Activated naive CD8-positive, alpha-beta T cell treated with anti-CD3 and anti-CD28 coated beads, Interleukin-2, amount 50 U/mL, for 16 hours (primary cell): ENCODE measurements at regions not wholly inside any gene's neighbourhood (a gene's known extent, or its start where the extent isn't known, plus 50 kb on each side); places are given as distances from the start of the nearest gene placed in this dataset.
"Not testable (repeated sequence)": the region's sequence is repeated elsewhere in the genome, so short reads cannot be mapped to it uniquely, and the experiment has no call there.

Experiments used
- DNase-seq: peaks from one replicate; pipeline ENCODE4 v3.0.0-alpha.2; 2020; ENCODE audit warnings: low read depth, low spot score

DNA sequence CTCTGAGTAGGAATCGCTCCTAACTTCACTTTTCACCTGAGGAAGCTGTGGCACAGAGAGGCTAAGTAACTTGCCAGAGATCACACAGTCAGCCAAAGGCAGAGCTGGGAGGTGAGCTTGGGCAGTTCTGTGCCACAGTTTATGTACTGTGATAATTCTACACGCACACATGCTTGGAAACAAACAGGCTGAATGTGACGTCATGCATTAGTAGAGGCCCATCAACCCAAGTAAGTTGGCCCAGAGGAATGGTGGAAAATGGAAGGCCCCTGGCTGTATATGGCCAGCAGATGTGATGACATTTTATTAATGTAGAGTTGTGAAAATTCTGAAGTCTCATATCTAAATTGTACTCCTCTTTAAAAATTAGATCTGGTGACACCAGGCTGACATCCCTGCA lies 394.0 kb downstream of the MIAT start:
- no peak for DNase-seq

DNA sequence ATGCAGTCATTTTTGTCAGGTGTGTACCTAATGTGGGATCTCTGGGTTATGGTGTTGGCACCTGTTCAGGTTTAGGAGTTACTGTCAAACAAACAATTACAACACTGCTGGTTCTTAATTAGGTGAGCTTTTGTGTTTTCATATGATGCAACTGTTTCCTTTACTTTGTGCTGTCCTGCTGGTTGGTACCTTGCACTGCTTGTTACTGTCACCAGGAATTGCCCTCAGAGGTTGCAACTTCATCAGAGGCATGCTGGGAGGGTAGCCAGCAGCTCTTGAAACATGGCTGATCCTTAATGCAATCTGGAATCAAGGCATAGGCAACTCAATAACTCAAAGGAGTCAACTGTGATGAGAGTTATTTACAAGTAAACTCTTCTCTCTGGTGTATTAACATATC lies 400.3 kb downstream of the MIAT start:
- DNase-seq: no peak

DNA sequence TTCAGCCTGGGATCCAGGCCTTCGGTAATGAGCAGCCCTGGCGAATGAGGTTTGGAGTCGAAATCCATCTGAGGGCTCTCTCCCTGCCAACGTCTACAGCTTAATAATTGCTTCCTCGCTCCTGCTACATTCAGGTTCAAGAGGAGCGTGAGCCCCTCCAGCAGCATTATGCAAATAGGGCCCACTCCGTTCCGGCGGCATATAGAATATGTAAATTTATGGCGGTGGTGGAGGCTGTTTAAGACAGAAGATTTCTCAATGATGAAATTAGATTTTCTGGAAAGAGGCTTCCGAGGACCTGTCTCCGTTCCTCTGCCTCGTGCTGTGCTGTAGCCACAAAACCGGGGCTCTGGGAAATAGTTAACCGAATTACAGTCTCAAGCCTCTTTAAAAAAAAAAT lies 402.8 kb downstream of the MIAT start:
- no peak for DNase-seq

DNA sequence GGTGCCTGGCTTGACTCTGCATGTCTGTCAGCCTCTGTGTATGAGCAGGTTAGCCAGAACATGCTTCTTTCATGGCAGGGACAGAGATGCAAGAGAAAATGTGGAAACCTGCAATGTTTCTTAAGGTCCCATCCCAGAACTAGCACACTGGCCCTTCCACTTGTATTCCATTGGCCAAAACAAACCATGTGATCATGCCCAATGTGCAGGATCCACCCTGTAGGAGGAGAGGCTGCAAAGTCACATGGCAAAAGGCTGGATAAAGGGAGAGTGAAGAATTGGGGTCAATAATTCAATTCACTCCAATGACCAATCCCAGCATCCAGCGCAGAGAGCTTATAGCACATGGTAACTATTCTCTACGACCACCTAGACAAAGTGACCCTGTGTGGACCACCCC lies 405.5 kb downstream of the MIAT start:
- DNase-seq: no peak

DNA sequence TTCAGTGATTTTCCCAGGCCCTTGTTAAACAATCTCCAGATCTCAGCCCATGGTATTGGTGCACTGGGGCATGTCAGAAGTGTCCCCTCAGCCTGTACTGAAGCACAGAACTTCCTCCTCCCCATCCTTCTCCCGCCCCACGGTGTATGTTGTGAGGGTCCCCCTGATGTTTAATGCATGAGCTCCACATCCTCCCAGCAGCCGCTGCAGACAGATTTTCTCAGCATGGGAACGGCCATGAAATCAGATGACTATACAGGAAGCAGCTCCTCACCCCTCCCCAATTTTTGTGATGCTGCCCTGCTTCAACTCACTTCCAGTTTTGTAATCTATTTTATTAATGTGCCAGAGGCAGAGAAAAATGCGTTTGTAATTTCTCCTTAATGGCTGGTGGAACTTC lies 406.0 kb downstream of the MIAT start:
- no peak for DNase-seq

DNA sequence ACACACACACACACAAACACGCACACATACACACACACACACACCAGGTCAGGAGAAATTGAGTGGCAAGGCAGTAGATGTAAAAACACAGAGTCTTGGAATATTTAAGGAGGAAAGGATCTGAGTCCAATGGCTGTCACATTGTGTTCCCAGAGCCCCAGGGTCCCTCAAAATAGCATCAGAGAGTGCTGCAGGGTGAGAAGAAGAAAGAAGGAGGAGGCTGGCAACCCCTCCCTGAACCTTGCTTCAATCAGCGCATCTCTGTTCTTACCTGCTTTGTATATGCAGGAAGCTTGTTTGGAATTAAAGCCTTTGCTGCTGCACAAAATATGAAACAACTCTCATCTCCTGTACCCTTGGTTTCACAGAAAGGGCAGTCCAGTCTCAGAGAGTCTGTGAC lies 406.5 kb downstream of the MIAT start:
- no peak for DNase-seq

DNA sequence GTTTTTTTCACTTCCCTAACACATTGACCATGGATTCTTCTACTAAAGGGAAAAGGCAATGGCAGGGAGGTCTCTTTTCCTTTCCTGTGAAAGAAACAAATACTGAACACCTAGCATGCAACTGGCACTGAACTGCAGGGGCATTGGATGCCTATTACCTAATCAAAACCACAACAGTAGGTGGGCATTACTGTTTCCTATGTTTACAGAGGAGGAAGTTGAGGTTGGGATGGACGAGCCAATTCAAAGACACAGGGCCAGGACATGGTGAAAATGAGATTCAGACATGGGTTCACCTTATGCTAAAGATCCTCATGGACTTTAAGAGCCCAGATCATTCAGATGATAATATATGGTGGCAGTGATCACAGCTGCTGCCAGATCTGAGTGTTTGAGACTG lies 407.0 kb downstream of the MIAT start:
- DNase-seq: no peak

DNA sequence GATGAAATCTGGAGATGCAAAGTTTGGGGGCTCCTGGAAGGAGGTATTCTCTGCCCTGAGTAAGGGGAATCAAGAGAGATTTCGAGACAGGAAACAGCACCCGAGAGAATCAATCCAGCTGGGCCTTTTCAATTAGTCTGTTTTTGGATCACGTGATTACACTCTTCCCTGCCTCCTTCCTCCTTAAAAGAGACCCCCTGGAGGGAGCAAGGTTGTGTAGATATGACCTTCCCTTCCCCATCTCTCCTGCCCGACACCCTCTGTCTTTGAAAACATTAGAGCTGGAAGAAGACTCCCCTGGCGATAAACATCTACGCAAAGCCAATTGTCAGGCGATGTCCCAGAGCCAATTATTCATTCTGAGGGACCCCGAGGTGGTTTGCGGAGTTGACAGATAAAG lies 407.9 kb downstream of the MIAT start:
- DNase-seq: no peak

DNA sequence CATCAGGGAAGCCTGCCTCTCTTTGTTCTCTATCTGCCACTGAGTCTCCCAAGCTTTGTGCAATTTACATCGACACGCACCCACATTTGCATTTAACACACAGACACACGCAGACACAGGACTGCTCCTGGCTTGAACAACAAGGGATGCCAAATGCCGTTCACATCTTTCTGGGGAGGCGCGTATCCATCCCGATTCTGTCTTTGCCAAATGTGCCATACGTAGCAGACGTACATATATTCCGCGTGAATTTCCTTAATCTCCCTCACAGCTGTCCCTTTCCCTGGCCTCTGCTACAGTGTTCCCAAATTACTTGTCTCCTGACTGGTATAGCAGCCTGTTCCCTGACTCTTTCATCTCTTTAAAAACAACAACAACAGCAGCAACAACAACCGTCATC lies 409.5 kb downstream of the MIAT start:
- no peak for DNase-seq

DNA sequence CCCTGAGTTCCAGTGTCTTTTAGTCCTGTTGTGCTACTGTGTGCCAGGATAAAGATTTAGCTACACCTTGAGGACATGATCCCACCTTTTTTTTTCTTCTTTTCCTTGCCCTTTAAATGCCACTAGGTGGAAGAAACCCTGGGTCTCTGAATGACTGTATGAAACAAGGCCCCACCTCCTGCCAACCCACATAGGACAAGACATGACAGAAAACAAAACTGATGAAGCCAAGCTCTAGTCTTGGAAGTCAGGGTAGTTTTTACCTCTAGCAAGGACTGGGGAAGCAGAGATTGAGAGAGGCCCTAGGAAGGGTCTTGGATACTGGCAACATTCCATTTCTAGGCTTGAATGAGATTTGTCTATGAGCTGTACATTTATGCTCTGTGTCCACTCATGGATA lies 410.7 kb downstream of the MIAT start:
- no peak for DNase-seq

DNA sequence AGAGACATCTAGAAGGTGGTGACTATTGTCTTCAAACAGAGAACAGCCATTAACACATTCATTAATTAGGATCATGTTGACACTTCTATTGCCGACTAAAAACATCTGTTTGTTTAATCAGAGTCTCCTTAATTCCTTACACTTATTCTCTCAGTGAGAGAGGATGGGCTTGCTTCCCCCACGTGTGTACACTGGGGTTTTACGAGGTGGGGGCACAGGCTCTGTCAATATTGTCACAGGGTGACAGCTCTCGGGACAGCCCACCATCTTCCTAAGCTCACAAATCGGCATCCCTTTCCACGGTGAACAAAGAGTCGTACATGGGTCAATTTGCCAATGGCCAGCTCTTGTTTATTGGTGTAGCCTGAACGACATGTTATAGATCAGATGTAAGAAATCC lies 413.2 kb downstream of the MIAT start:
- no peak for DNase-seq

DNA sequence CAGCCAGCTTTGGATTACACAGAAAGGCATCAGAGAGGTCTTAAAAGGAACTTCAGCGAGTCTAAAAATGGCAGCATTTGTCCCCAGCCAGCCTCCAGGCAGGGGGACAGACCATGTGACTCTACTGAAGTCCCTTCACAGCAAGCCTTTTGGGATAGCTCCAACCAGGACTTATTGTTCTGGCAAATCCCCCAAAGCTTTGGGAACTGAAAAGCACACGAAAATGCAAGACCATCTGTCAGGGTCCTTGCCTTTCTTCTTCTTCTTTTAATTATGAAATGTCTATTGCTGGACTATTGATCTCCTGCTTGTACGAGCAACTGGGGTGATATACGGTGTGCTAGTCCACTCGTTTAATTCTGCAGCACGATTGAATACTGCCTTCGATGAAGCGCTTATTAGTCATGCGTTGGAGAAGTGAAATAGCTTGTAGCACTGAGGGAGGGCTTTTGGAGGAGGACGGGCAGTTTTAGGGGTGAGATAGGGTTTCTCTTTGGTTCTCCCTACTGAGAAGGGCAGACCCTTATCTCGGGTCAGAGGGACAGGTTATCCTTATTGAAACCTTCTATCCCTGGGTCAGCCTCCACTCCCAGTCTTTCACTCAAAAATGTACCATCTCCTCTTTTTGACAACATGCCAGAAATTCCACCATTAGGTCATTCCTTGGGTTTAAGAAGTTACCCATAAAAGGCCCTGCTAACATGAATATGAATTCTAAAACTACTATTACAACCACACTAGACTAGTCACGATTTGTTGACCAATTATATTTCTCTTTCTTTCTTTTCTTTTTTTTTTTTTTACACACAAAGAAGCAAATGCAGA lies 416.4 kb downstream of the MIAT start:
- DNase-seq: no peak

DNA sequence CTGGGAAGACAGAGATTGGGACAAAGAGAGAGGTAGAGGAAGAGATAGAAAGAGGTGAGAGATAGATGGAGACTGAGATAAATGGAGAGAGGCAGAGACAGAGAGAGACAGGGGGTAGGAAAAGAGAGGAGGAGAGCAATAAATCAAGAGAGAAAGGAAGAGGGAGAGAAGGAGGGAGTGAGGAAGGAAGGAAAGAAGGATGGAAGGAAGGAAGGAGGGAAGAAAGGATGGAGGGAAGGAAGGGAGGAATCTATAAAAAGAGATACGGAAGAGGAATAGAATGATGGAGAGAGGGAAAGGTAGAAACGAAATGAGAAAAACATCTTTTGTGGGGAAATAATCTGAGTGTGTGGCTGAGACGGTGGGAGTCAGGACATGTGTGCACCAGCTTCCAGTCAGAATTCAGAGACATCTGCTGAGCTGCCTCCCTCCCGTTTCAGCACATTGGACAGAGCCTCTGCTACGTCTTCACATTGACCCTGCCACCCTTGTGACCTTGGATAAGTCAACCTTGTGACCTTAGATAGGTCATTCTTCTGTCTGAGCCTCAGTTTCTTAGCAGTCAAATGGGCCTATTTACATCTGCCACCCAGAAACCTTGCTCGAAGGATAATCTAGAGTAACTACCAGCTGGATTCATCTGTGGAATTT lies 417.8 kb downstream of the MIAT start:
- no peak for DNase-seq

DNA sequence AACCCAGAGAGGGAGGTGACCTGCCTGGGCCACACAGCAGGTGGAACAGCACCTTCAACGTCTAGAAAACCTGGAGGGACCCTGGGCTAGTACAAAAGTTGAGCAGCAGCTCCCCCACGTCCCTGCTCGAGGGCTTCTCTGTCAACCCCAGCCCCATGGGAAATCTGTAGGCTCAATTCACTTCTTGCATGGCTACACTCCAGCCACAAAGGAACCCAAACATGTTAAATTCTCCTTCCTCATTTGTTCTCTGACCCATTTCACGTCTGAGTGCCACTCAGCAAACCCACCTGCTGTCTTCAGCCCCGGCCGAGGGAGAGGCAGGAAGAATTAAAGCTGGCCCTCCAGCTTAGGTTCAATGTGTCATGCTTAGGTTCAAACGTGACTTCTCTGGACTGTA lies 418.5 kb downstream of the MIAT start:
- no peak for DNase-seq

DNA sequence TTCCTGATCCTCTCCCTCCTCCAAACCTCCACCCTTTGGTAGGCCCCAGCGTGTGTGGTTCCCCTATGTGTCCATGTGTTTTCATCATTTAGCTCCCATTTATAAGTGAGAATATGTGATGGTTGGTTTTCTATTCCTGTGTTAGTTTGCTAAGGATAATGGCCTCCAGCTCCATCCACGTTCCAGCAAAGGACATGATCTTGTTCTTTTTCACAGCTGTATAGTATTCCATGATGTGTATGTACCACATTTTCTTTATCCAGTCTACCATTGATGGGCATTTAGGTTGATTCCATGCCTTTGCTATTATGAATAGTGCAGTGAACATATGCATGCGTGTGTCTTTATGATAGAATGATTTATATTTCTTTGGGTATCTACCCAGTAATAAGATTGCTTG lies 420.7 kb downstream of the MIAT start:
- DNase-seq: not testable (repeated sequence)

DNA sequence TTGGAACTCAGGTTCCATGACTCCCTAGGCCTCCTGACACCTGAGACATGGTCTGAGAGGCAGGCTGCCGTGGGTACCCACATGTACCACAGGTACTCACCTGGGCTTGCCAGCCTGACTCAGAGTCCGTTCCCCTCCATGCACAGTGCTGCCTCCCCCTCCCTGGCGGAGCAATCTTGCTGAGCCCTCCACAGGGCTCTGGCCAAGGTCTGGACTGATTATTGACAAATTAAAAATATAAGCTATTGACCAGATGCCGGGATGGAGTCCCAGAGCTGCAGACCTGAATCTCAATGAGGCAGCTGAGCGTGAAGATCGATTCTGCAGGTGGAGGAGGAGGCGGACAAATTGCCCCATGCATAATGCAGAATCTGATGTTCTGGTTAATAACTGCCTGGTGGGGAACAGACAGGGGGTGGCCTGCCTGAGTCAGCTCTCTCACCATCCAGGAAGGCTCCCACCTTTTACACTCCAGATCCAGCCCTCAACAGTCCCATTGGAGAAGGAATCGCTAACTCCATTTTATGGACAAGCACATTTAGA lies 422.7 kb downstream of the MIAT start:
- DNase-seq: no peak

DNA sequence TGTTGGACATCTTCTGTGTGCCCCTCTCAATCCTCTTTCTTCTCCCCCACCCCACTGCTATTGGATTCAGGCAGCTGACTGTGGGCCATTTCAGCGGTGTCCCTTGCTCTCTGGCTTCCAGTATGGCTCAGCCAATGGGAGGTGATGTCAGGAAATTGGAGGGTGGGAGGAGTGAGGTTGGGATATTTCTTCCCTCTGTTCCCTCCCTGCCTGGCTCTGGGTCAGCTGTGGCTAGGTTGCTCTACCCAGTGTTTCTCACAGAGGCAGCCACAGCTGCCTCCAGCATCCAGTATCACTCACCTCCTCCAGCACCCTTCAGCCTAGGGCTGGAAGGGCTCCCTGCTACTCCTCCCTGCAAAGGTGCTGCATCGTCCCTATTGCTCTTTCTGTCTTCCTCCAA lies 423.5 kb downstream of the MIAT start:
- DNase-seq: no peak

DNA sequence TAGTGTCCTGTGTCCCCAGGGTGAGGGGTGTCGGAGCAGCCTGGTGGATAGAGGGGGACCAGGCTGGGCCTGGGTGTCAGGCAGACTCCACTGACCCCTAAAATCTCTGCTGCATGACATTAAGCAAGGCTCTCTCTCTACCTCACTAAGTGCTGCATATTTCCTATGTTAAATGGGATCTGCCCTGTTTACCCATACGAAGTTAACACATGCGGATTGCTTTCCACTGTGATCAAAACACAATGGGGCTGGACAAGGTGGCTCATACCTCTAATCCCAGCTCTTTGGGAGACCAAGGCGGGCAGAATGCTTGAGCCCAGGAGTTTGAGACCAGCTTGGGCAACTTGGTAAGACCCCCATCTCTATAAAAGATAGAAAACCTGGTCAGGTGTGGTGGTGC lies 426.2 kb downstream of the MIAT start:
- DNase-seq: no peak

DNA sequence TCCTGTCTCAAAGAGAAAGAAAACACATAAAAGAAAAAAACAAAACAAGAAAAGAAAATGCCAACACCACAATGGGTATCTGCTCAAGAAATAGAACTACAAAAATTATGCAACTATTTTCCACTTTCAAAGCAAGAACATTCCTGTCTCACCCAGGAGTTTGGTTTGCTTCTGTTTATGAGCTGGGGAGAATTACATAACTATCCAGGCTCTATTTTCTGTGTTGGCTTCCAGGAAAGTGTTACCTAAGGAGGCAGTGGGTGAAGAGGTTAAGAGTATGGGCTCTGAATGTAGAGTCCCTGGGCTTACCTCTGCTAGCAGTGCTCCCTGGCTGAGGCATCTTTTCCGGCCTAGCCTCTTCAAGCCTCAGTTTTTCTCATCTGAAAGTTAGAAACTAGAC lies 426.7 kb downstream of the MIAT start:
- DNase-seq: no peak

DNA sequence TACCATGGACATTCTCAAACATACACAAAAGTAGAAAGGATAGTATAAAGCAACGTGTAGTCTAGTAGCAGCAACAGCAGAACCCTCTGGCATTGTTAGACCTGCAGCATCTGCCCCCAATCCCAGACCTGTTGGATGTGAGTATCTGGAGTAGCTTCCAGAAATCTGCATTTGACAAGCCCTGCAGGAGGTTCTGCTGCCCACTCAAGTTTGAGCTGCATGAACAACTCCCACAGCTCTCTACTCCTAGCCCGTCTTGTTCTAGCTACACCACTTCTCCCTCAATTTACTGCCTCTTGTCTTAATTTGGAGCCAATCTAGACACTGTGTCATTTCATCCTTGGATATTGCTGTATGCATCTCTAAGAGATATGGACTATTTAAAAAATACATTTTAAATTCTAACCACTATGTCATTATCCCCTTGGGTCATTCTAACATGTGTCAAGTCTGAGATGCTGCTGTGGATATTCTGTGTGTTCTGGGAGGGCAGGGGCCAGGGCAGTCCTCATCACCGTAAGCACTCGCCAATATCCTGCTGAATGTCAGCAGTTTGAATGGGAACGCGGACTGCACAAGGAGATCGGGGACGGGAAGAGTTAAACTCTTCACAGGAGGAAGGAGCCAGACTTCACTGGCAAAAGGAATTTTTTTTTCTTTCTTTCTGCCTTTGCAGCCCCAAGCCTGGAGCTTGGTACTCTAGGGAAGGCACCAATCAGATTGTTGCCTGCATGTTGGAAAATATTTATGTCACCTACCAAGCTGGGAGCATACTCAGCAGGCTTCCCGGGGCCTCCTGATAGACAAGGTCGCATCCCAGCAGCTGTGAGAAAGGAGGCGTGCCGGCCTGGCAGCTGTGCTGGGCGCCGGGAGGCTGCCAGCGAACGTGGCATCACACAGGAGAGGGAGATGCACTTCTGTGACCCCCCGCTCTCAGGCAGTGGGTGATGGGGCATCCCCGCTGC lies 429.0 kb downstream of the MIAT start:
- no peak for DNase-seq

DNA sequence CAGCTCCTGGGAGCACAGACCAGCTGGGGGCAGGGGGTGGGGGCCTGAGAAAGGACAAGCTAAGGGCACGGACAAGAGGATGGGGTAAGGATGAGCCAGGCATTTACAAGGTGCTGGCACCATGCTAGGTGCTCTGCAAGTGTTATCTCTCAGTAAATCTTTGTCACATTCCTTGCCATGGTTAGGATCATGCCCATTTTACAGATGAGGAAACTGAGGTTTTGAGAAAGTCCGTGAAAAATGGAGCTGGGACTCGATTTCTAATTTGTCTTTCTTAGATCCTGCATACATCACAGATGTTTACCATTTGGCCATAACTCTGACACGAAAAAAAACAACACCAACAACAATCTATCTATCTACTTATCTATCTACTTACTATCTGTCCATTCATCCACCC lies 429.7 kb downstream of the MIAT start:
- no peak for DNase-seq

DNA sequence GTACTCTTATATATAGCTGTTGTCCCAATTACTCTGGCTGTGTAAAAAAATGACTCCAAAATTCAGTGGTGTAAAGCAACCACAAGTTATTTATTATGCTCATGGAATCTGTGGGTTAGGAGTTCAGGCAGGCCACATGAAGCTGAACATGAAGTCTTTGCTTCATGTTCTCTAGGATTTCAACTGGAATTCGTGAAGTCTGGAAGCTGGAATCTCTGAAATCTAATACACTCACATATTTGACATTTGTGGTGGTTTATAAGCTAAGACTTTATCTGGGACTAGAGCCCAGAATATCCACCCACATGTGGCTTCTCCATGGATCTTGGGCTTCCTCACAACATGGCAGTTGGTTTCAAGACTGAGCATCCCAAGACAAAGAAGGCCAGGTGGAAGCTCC lies 430.6 kb downstream of the MIAT start:
- DNase-seq: no peak
